Esophagus squamous epithelium (tissue), 5 donors: ENCODE measurements at regions not wholly inside any gene's neighbourhood (a gene's known extent, or its start where the extent isn't known, plus 50 kb on each side); places are given as distances from the start of the nearest gene placed in this dataset.
"Not testable (repeated sequence)": the region's sequence is repeated elsewhere in the genome, so short reads cannot be mapped to it uniquely, and the experiment has no call there.

Experiments used
- DNase-seq: peaks from one replicate; lab custom pipeline; 2025; lab: John Stamatoyannopoulos, UW
- H3K27ac ChIP-seq, 4 donors: fragments of 200-600 bp; sonication (generic); one replicate each; pipeline ENCODE4 v1.5.1; 2016 to 2019; ENCODE audit warnings: mild to moderate bottlenecking in 1 of 4
- H3K27me3 ChIP-seq, 4 donors: fragments of 200-600 bp; sonication (generic); 1 replicate in 3 of 4; 2 replicates in 1 of 4; pipeline versions ENCODE4 v1.5.1 to v1.6.0; 2017 to 2021; ENCODE audit warnings: antibody characterized with exemption in 1 of 4
- H3K36me3 ChIP-seq, 3 donors: fragments of 200-600 bp; sonication (generic); one replicate each; pipeline ENCODE4 v1.5.1; 2016 to 2019
- H3K4me1 ChIP-seq, 3 donors: fragments of 200-600 bp; sonication (generic); one replicate each; pipeline ENCODE4 v1.5.1; 2017 to 2019
- H3K4me3 ChIP-seq, 4 donors: fragments of 200-600 bp; sonication (generic); 1 replicate in 3 of 4; 2 replicates in 1 of 4; pipeline ENCODE4 v1.5.1; 2016 to 2019; ENCODE audit warnings: mild to moderate bottlenecking in 2 of 4, moderate library complexity in 1 of 4
- H3K9me3 ChIP-seq, 3 donors: fragments of 200-600 bp; sonication (generic); one replicate each; pipeline ENCODE4 v1.5.1; 2016 to 2019
- POLR2A ChIP-seq, 4 donors: fragments of 450-650 bp; IDR thresholded peaks; one replicate each; pipeline ENCODE4 v1.6.1; 2017; ENCODE audit warnings: antibody characterized with exemption in 4 of 4, mild to moderate bottlenecking in 4 of 4, moderate library complexity in 3 of 4
- WGBS, 2 donors: methylation state at CpG; one replicate each; pipeline ENCODE4 v1.1.5; 2018; 5-methylcytosine and 5-hydroxymethylcytosine counted together
- intact Hi-C: fragments of 100-400 bp; cut with DNase I; formaldehyde crosslinking; loops from one replicate; pipeline ENCODE4 v1.15.0; 2022
- TF ChIP-seq, protein P1 (sequence below), 6 experiments: fragments of 450-650 bp in 4 of 6; fragments of 200-600 bp in 2 of 6; sonication (generic) in 2 of 6; IDR thresholded peaks; one replicate each; pipeline ENCODE4 v1.5.1; 2016 to 2019; ENCODE audit warnings: antibody characterized with exemption in 6 of 6, mild to moderate bottlenecking in 4 of 6, moderate library complexity in 4 of 6
- donor health status: DM: yes; HTN: yes; CAD: no.

DNA sequence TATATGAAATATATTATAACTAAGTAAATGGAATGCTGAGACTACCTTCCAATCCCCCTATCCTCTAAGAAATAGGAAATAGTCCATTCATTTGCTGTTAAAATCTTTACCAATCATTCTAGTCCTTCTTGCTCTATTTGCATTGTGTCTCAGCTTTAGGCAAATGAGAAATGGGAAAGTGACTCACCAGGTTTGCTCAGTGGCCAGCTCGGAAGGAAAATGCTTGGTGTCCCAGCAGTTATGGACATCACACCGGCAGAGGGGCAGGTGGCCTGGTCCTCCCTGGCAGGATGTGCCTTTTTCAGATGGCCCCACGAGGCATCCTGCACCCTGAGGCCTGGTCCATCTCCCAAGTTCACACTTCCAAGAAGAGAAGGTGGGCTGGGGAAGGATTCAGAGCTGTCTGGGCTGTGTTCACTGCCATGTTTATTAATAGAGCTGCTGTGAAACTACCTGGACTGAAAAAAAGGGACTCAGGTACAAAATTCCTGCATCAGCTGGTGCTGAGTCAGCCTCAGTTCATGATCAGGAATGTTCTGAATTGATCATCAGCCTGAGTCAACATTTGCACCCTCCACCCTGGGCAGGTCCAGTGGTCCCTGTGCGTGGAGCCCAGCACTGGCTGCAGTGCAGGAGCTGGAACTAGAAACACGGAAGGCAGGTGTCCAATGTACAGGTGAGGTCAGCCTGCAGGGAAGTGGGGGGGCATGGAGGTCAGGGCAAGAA lies 60.1 kb upstream of the ARL4C start:
- Histone ChIP-seq H3K27me3 (peaks cover 0 to 9% (median 0%) of the 10 kb centered on the region in 4 donors), H3K36me3 (no peaks in the 10 kb centered on the region), H3K4me3 (no peak overlapping the region), H3K4me1 (no peaks in the 10 kb centered on the region), H3K9me3 (no peaks in the 10 kb centered on the region), H3K27ac (no peak overlapping the region)
- DNase-seq = no peak
- TF ChIP-seq, protein P1, sequence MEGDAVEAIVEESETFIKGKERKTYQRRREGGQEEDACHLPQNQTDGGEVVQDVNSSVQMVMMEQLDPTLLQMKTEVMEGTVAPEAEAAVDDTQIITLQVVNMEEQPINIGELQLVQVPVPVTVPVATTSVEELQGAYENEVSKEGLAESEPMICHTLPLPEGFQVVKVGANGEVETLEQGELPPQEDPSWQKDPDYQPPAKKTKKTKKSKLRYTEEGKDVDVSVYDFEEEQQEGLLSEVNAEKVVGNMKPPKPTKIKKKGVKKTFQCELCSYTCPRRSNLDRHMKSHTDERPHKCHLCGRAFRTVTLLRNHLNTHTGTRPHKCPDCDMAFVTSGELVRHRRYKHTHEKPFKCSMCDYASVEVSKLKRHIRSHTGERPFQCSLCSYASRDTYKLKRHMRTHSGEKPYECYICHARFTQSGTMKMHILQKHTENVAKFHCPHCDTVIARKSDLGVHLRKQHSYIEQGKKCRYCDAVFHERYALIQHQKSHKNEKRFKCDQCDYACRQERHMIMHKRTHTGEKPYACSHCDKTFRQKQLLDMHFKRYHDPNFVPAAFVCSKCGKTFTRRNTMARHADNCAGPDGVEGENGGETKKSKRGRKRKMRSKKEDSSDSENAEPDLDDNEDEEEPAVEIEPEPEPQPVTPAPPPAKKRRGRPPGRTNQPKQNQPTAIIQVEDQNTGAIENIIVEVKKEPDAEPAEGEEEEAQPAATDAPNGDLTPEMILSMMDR (IDR thresholded peaks at IDR 0.05) = no peak
- TF ChIP-seq POLR2A (IDR thresholded peaks at IDR 0.05) = no peak
- WGBS, 2 donors = 68 to 85% methylated on average over 4 to 5 of the region's 5 CpGs
- intact Hi-C loops = no loop called here

DNA sequence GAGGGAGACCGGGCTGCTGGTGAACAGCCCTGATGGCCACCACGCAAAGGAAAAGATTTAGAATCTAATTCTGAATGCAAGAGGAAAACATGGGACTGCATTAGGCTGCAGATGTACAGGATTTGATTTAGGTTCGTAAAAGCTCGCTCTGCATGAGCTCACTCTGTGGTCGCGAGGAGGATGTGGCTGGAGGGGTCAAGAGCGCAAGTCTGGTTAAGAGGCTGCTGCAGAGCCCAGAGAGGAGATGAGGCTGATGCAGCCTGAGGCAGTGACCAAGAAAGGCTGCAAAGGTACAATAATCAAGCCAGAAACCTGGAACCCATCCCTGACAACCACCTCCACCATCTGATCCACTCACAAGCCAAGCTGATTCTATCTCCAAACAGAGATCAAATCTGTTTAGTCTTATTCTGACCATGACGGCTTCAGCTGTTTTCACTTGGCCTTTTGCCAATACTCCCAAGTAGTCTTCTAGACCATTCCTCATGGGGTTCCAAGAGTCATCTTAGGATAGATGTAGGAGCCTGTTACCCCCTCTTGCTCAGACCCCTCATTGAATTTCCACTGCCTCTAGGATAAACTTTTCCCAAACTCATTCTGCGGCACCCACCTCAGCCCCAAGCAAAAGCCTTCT lies 58.9 kb upstream of the ARL4C start:
- Histone ChIP-seq H3K4me3 (no peak overlapping the region), H3K36me3 (no peaks in the 10 kb centered on the region), H3K9me3 (no peaks in the 10 kb centered on the region), H3K27ac (no peak overlapping the region), H3K27me3 (peaks cover 0 to 9% (median 0%) of the 10 kb centered on the region in 4 donors), H3K4me1 (peaks cover 0 to under 1% (median 0%) of the 10 kb centered on the region in 3 donors)
- intact Hi-C loops = no loop called here
- no peak for DNase-seq
- TF ChIP-seq, protein P1 (IDR thresholded peaks at IDR 0.05) = no peak
- no peak for TF ChIP-seq POLR2A (IDR thresholded peaks at IDR 0.05)
- WGBS, 2 donors = 56 to 71% methylated on average over 9 of the region's 9 CpGs

DNA sequence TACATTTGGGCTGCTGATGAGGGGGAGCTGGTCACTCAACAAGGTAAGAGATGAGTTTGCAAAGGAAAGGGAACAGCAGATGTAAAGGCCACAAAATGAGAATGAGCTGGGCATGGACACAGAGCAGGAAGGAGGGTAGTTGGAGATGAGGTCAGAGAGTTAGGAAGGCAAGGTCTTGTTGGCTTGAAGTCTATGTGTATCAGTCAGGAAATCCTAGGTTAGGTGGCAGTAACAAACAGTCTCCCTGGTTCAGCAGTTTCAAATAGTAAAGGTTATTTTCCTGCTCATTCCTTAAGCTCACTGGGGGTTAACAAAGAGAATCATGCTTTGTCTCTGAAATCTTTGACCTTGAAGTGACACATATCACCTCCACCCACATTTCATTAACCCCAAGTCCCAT lies 58.3 kb upstream of the ARL4C start:
- intact Hi-C loops = no loop called here
- Histone ChIP-seq H3K36me3 (no peaks in the 10 kb centered on the region), H3K27me3 (peaks cover 0 to 5% (median 0%) of the 10 kb centered on the region in 4 donors), H3K4me3 (no peak overlapping the region), H3K27ac (no peak overlapping the region), H3K4me1 (peaks cover 0 to 6% (median 0%) of the 10 kb centered on the region in 3 donors), H3K9me3 (no peaks in the 10 kb centered on the region)
- no peak for TF ChIP-seq POLR2A (IDR thresholded peaks at IDR 0.05)
- TF ChIP-seq, protein P1 (IDR thresholded peaks at IDR 0.05) = no peak
- DNase-seq = no peak

DNA sequence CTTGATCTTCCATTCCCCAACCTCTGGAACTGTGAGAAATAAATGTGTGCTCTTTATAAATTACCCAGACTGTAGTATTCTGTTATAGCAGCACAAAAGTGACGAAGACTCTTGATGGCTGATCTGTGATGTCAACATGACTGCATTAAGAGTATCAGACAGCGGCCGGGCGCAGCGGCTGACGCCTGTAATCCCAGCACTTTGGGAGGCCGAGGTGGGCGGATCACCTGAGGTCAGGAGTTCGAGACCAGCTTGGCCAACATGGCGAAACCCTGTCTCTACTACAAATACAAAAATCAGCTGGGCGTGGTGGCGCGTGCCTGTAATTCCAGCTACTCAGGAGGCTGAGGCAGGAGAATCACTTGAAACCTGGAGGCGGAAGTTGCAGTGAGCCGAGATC lies 56.3 kb upstream of the ARL4C start:
- H3K27ac ChIP-seq, H3K36me3 ChIP-seq, H3K4me1 ChIP-seq, DNase-seq, H3K9me3 ChIP-seq, H3K4me3 ChIP-seq: not testable (repeated sequence)
- 83 to 93% methylated on average over 12 to 14 of the region's 15 CpGs for WGBS, 2 donors
- intact Hi-C loops = loop anchor here (5.0 kb wide), 1 partner anchor 554 kb away; no protein-coding TSS in a partner anchor
- H3K27me3 ChIP-seq = peaks cover 0 to 19% (median 0%) of the 10 kb centered on the region in 4 donors

- H3K4me1 ChIP-seq = peaks cover 0 to 6% (median 0%) of the 10 kb centered on the region in 3 donors
- H3K4me3 ChIP-seq = no peak overlapping the region
- H3K27me3 ChIP-seq = peaks cover 0 to 39% (median 0%) of the 10 kb centered on the region in 4 donors
- WGBS, 2 donors = 19 to 23% methylated on average over 15 to 18 of the region's 18 CpGs
- H3K27ac ChIP-seq = no peak overlapping the region
- TF ChIP-seq, protein P1 (IDR thresholded peaks at IDR 0.05) = peak; percentile 76 to 94 (median 91)
- TF ChIP-seq POLR2A (IDR thresholded peaks at IDR 0.05) = no peak
- DNase-seq = no peak
- no peaks in the 10 kb centered on the region for H3K9me3 ChIP-seq
- no peaks in the 10 kb centered on the region for H3K36me3 ChIP-seq
- intact Hi-C loops = loop anchor here (5.0 kb wide), 1 partner anchor 557 kb away; no protein-coding TSS in a partner anchor
Observed at GRCh38 chr2:234550511-234551107, 53.7 kb upstream of the ARL4C start.
